ENCODE measurements at regions not wholly inside any gene's neighbourhood (a gene's known extent, or its start where the extent isn't known, plus 50 kb on each side); places are given as distances from the start of the nearest gene placed in this dataset.

GRCh38 chr13:107329991-107330390 lies 762.1 kb upstream of the ARGLU1 start:
- 57 to 63% (median 63%) methylated on average over 5 of the region's 5 CpGs for WGBS, 3 donors
- H3K27ac ChIP-seq (ENCODE audit: low read depth, low read length): no peak overlapping the region

- no peak overlapping the region for H3K27ac ChIP-seq (ENCODE audit: low read depth, low read length)
- 85 to 90% (median 88%) methylated on average over 2 of the region's 2 CpGs for WGBS, 3 donors
These were observed 756.7 kb upstream of the ARGLU1 start for GRCh38 chr13:107324416-107325204.

- WGBS, 3 donors: 78 to 90% (median 84%) methylated on average over 2 of the region's 2 CpGs
- H3K27ac ChIP-seq (ENCODE audit: low read depth, low read length): no peak overlapping the region
These were observed 754.3 kb upstream of the ARGLU1 start for GRCh38 chr13:107322228-107322627.

GRCh38 chr13:107305178-107305577 lies 737.2 kb upstream of the ARGLU1 start:
- no peak overlapping the region for H3K27ac ChIP-seq (ENCODE audit: low read depth, low read length)
- WGBS, 3 donors: 79 to 94% (median 86%) methylated on average over 1 of the region's 1 CpG

DNA sequence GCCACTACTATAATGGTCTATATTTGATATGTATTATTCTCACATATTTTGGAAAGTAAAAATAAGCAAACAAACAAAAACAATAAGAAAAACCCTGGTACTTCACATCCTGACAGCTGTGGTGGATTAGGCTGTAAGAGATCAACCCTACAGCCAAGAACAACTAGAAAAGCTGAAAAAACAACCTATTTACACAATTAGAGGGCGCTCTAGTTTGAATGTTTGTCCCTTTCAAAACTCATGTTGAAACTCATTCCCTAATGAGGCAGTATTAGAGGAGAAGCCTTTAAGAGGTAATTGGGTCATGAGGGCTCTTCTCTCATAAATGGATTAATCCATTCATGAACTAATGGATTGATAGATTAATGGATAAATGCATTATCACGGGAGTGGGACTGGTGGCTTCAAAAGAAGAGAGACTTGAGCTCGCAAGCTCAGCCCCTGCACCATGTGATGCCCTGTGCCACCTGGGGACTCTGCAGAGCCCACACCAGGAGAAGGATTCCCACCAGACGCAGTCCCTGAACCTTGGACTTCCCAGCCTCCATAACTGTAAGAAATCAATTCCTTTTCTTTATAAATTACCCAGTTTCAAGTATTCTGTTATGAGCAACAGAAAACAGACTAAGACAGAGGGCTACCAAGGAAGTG lies 733.9 kb upstream of the ARGLU1 start:
- WGBS, 3 donors: 54 to 80% (median 73%) methylated on average over 4 of the region's 4 CpGs
- H3K27ac ChIP-seq (ENCODE audit: low read depth, low read length): no peak overlapping the region

- H3K27ac ChIP-seq (ENCODE audit: low read depth, low read length): no peak overlapping the region
- WGBS, 3 donors: 57 to 67% (median 63%) methylated on average over 5 of the region's 5 CpGs
These were observed 731.8 kb upstream of the ARGLU1 start for GRCh38 chr13:107299717-107300116.

DNA sequence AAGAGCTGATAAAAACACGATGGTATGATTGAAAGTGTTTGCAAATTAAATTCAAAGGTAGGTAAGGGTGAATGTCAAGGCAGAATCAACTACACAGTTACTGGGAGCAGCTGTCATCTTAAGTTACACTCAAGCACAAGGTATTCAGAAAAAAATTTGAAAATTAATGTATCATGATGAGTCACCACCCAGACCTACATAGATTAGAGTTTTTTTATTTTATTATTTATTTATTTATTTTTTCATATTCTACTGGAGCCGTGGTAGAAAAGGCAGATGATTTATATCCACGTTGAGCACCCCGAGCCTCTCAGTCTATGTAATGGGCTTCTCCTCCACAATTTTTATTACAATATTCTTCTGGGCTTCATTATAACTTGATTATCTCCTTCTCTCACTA lies 728.9 kb upstream of the ARGLU1 start:
- WGBS, 3 donors: 68 to 76% (median 72%) methylated on average over 4 of the region's 4 CpGs
- H3K27ac ChIP-seq (ENCODE audit: low read depth, low read length): no peak overlapping the region

DNA sequence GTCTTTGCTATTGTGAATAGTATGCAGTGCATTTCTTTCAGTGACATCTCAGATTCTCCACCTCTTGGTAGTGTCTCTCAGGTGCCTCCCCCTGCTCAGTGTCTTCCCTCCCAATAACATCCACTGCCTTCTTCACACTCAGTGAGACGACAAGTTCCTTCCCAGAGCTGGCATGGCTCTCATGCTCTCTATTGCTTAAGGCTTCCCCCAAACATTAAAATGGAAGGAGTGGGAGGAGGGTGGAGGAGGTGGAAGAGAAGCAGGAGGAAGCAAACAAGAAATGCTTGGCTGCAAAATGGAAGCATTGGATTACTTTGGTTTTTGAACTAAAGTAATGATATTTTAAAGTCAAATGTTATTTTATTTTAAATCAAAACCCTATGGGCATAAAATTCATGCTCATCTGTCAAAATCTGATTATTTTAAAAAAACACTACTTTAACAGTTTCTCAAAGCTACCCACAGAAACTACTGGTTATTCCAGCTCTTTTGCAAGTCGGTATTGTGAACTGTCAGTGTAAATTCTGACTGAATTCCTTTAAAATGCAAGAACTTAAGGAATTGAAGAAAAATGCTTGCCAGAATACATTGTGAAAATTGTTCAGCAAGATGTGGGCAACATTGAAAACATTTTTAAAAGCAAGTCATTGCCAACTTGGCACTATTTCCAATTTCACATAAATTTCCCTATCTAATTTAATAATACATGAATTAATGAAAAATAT lies 727.6 kb upstream of the ARGLU1 start:
- no peak overlapping the region for H3K27ac ChIP-seq (ENCODE audit: low read depth, low read length)
- WGBS, 3 donors: 60 to 72% (median 70%) methylated on average over 2 of the region's 2 CpGs

- no peak overlapping the region for H3K27ac ChIP-seq (ENCODE audit: low read depth, low read length)
- WGBS, 3 donors: 71 to 87% (median 83%) methylated on average over 3 of the region's 3 CpGs
These were observed 726.0 kb upstream of the ARGLU1 start for GRCh38 chr13:107293924-107294323.

DNA sequence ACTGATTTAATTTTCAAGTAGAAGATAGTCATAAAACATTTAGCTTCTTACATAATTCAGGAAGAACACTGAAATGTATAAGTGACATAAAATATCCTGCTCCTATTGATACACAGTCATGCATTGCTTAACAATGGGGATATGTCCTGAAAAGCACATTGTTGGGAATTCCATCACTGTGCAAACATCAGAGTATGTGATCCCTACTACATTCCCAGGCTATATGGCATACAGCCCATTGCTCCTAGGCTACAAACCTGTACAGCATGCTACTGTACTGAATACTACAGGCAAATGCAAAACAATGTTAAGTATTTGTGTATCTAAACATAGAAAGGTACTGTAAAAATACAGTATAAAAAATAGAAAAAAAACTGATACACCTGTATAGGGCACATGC lies 723.9 kb upstream of the ARGLU1 start:
- no peak overlapping the region for H3K27ac ChIP-seq (ENCODE audit: low read depth, low read length)

- no peak overlapping the region for H3K27ac ChIP-seq (ENCODE audit: low read depth, low read length)
- 78 to 83% (median 81%) methylated on average over 5 of the region's 5 CpGs for WGBS, 3 donors
These were observed 721.6 kb upstream of the ARGLU1 start for GRCh38 chr13:107289540-107289939.

- no peak overlapping the region for H3K27ac ChIP-seq (ENCODE audit: low read depth, low read length)
These were observed 716.2 kb upstream of the ARGLU1 start for GRCh38 chr13:107284173-107284572.

- 72 to 86% (median 86%) methylated on average over 6 of the region's 6 CpGs for WGBS, 3 donors
- no peak overlapping the region for H3K27ac ChIP-seq (ENCODE audit: low read depth, low read length)
These were observed 710.0 kb upstream of the ARGLU1 start for GRCh38 chr13:107277911-107278310.

GRCh38 chr13:107276936-107277335 lies 709.0 kb upstream of the ARGLU1 start:
- H3K27ac ChIP-seq (ENCODE audit: low read depth, low read length): no peak overlapping the region
- 60 to 61% (median 60%) methylated on average over 2 of the region's 2 CpGs for WGBS, 3 donors

DNA sequence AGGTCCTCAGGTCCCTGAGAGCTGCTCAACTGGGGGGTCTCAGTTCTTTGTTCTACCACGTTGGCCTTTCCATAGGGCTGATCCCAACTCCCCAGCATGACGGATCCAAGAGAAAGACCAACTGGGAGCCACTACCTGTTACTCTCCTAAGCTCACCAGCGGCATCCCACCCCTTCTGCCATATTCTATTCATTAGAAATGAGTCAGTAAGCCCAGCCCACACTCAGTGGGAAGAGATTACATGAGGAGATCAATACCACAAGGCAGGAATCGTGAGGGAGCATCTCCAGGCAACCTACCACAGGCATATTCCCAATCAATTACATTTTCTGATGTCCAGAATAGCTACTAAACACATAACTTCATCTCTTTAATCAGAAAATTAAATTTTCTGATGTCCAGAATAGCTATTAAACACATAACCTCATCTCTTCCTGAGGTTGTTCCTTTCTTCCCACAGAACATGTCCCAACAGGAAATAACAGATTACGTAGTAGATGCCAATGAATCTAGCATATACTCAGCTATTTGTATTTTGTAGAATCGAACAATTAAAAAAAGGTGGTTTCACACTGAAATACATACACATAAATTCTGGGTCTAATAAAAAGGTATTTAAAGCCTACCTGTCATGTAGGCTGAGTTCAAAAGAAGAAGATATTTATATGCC lies 708.1 kb upstream of the ARGLU1 start:
- WGBS, 3 donors: 70 to 75% (median 75%) methylated on average over 6 of the region's 6 CpGs
- no peak overlapping the region for H3K27ac ChIP-seq (ENCODE audit: low read depth, low read length)

GRCh38 chr13:107275312-107275711 lies 707.4 kb upstream of the ARGLU1 start:
- WGBS, 3 donors: 71 to 84% (median 75%) methylated on average over 4 of the region's 4 CpGs
- no peak overlapping the region for H3K27ac ChIP-seq (ENCODE audit: low read depth, low read length)

DNA sequence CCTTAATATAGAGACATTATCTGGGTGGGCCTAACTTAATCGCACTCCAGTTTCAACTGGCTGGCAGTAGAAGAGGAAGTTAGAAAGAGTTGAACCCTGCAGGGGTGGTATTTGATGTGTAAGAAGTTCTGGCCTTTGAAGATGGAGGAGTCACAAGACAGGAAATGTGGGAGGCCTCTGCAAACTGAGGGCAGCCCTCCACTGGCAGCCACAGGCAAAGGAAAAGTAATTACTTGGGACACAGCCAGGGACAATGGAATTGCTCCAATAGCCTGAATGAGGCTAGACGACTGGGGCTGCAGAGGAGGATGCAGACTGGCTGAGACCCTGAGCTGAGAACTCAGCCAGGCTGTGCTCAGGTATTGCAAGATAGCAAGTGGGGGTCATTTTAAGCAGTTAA lies 703.3 kb upstream of the ARGLU1 start:
- 29 to 51% (median 34%) methylated on average over 2 of the region's 2 CpGs for WGBS, 3 donors
- no peak overlapping the region for H3K27ac ChIP-seq (ENCODE audit: low read depth, low read length)

DNA sequence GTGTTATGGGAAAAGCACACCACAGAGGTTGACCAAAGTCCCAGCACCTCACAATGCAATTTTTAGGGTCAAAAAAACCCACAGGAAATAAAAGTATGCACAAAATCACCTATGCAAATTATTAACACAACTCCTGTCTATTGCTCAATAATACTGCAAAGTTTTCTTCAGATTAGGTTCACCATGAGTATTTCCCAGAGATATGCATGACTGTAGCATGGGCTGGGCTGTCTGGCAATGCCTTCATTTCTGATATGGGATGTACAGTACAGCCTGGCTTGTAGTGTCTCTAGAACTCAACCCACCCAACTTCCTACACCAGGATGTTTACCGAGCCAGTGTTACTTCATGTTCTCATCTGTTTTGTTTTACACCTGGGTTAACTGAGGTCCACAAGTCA lies 698.7 kb upstream of the ARGLU1 start:
- H3K27ac ChIP-seq (ENCODE audit: low read depth, low read length): no peak overlapping the region
- WGBS, 3 donors: 74 to 87% (median 78%) methylated on average over 1 of the region's 1 CpG

- no peak overlapping the region for H3K27ac ChIP-seq (ENCODE audit: low read depth, low read length)
- WGBS, 3 donors: 46 to 60% (median 59%) methylated on average over 7 of the region's 7 CpGs
These were observed 690.8 kb upstream of the ARGLU1 start for GRCh38 chr13:107258599-107259187.

Measured in adipose tissue (tissue), 3 donors.